Bronchial epithelial cell (primary cell): ENCODE measurements at regions not wholly inside any gene's neighbourhood (a gene's known extent, or its start where the extent isn't known, plus 50 kb on each side); places are given as distances from the start of the nearest gene placed in this dataset.

ENCODE experiments used
- DNase-seq: peaks from one replicate; pipeline ENCODE4 v3.0.0-alpha.2; 2010; ENCODE audit warnings: low read depth
- FAIRE-seq: peaks from 2 replicates; lab custom pipeline; 2011; peaks lifted over from hg19 to GRCh38; lab: Jason Lieb, UNC
- H3K27me3 ChIP-seq: 2 replicates; pipeline ENCODE4 v1.5.1; 2011; ENCODE audit warnings: low read length; ENCODE audit not compliant: control insufficient read depth, insufficient read depth
- H3K36me3 ChIP-seq: 2 replicates; pipeline ENCODE4 v1.5.1; 2011; ENCODE audit warnings: low read length; ENCODE audit not compliant: control insufficient read depth, insufficient read depth
- H3K4me3 ChIP-seq: 2 replicates; pipeline ENCODE4 v1.5.1; 2011; ENCODE audit warnings: mild to moderate bottlenecking, low read depth, low read length, control low read depth
- CTCF ChIP-seq: IDR thresholded peaks from 2 replicates; pipeline ENCODE4 v1.5.1; 2011; ENCODE audit warnings: mild to moderate bottlenecking, moderate library complexity, low read length, control low read depth, inconsistent platforms; ENCODE audit not compliant: insufficient read depth, severe bottlenecking

GRCh38 chr4:163948920-163949455 lies 454.5 kb downstream of the TMA16 start:
- FAIRE-seq (no peak), DNase-seq (no peak)
- no peak overlapping the region for H3K4me3 ChIP-seq
- H3K27me3 ChIP-seq = no peaks in the 10 kb centered on the region
- no peaks in the 10 kb centered on the region for H3K36me3 ChIP-seq
- no peak for TF ChIP-seq CTCF

GRCh38 chr4:163949976-163950601 lies 455.6 kb downstream of the TMA16 start:
- Histone ChIP-seq H3K4me3 (no peak overlapping the region), H3K36me3 (no peaks in the 10 kb centered on the region), H3K27me3 (no peaks in the 10 kb centered on the region)
- no peak for FAIRE-seq
- no peak for DNase-seq
- no peak for TF ChIP-seq CTCF

- Histone ChIP-seq H3K27me3 (no peaks in the 10 kb centered on the region), H3K36me3 (no peaks in the 10 kb centered on the region), H3K4me3 (no peak overlapping the region)
- no peak for TF ChIP-seq CTCF
- no peak for FAIRE-seq
- DNase-seq = no peak
These were observed 460.8 kb downstream of the TMA16 start for GRCh38 chr4:163955288-163955687.

GRCh38 chr4:163958751-163959150 lies 464.3 kb downstream of the TMA16 start:
- DNase-seq (no peak), FAIRE-seq (no peak)
- H3K27me3 ChIP-seq = no peaks in the 10 kb centered on the region
- H3K4me3 ChIP-seq = no peak overlapping the region
- no peaks in the 10 kb centered on the region for H3K36me3 ChIP-seq
- no peak for TF ChIP-seq CTCF

- FAIRE-seq = no peak
- TF ChIP-seq CTCF = no peak
These were observed 465.4 kb downstream of the TMA16 start for GRCh38 chr4:163959932-163960331.

GRCh38 chr4:163966612-163967011 lies 472.1 kb downstream of the TMA16 start:
- FAIRE-seq (no peak), DNase-seq (no peak)
- H3K27me3 ChIP-seq = no peaks in the 10 kb centered on the region
- no peaks in the 10 kb centered on the region for H3K36me3 ChIP-seq
- TF ChIP-seq CTCF = no peak
- no peak overlapping the region for H3K4me3 ChIP-seq

More at GRCh38 chr4:163959932-163960331, 465.4 kb downstream of the TMA16 start:
- H3K27me3 ChIP-seq = no peaks in the 10 kb centered on the region
- no peaks in the 10 kb centered on the region for H3K36me3 ChIP-seq
- no peak overlapping the region for H3K4me3 ChIP-seq
- no peak for DNase-seq
